SH-SY5Y (cell line): ENCODE measurements at regions not wholly inside any gene's neighbourhood (a gene's known extent, or its start where the extent isn't known, plus 50 kb on each side); places are given as distances from the start of the nearest gene placed in this dataset.

Experiments
- GATA2 ChIP-seq: IDR thresholded peaks from 2 replicates; pipeline ENCODE4 v1.6.1; 2011; ENCODE audit warnings: mild to moderate bottlenecking, low read depth, low read length
- GATA3 ChIP-seq: IDR thresholded peaks from 2 replicates; pipeline ENCODE4 v1.6.1; 2011; ENCODE audit warnings: low read depth, mild to moderate bottlenecking, low read length, moderate library complexity

GRCh38 chr9:87115785-87116184 is 168.5 kb upstream of the GAS1 start:
- no peak for TF ChIP-seq GATA2
- no peak for TF ChIP-seq GATA3
